Transverse colon (tissue), 3 donors: ENCODE measurements at regions not wholly inside any gene's neighbourhood (a gene's known extent, or its start where the extent isn't known, plus 50 kb on each side); places are given as distances from the start of the nearest gene placed in this dataset.

Experiments used
- CTCF ChIP-seq, 5 experiments: fragments of 200-600 bp in 3 of 5; fragments of 450-650 bp in 2 of 5; sonication (generic) in 3 of 5; IDR thresholded peaks; 1 replicate in 2 of 5; 2 replicates in 3 of 5; pipeline ENCODE4 v1.5.1; 2016 to 2017; ENCODE audit warnings: antibody characterized with exemption in 5 of 5, inconsistent platforms in 3 of 5, mild to moderate bottlenecking in 2 of 5, moderate library complexity in 1 of 5
- POLR2A ChIP-seq: fragments of 450-650 bp; IDR thresholded peaks from one replicate; pipeline ENCODE4 v1.6.1; 2016; ENCODE audit warnings: antibody characterized with exemption, mild to moderate bottlenecking, moderate library complexity

- TF ChIP-seq CTCF (IDR thresholded peaks at IDR 0.05) (no peak), POLR2A (no peak)
These were observed 75.3 kb downstream of the SC5D start for GRCh38 chr11:121367844-121368225.
